ENCODE measurements at regions not wholly inside any gene's neighbourhood (a gene's known extent, or its start where the extent isn't known, plus 50 kb on each side); places are given as distances from the start of the nearest gene placed in this dataset.

DNA sequence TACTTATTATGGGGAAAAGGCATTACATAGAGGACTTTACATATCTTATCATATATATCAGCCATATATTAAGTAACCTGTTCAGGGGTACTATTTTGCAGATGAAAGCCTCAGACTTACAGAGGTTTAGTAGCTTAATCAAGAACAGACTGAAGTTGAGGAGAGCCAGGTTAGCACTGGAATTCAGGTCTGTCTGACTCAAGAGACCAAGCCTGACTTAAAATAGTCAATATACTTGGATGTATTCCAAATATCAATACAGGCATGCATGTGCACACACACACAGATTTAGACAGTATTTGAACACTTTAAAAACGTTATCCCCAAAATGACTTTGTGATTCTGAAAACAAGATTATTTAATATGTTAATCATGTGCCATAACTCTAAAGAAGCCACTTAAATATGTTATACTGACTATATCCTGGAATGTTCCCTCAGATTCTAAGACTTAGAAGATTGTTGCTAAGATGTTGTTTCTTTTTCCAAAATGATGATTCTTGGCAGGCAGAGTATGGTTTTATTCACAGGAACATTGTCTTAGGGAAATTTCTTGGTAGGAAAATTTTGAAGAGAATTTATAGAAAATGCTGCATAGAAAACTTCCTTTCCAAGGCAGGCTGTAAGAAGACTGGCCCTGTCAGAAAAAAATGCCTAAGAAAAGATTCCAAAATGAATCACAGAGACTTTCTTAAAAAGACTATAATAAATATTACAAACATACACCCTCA lies 61.6 kb downstream of the ADAMTS1 start:
- TF ChIP-seq, protein P1, sequence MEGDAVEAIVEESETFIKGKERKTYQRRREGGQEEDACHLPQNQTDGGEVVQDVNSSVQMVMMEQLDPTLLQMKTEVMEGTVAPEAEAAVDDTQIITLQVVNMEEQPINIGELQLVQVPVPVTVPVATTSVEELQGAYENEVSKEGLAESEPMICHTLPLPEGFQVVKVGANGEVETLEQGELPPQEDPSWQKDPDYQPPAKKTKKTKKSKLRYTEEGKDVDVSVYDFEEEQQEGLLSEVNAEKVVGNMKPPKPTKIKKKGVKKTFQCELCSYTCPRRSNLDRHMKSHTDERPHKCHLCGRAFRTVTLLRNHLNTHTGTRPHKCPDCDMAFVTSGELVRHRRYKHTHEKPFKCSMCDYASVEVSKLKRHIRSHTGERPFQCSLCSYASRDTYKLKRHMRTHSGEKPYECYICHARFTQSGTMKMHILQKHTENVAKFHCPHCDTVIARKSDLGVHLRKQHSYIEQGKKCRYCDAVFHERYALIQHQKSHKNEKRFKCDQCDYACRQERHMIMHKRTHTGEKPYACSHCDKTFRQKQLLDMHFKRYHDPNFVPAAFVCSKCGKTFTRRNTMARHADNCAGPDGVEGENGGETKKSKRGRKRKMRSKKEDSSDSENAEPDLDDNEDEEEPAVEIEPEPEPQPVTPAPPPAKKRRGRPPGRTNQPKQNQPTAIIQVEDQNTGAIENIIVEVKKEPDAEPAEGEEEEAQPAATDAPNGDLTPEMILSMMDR (IDR thresholded peaks at IDR 0.05) = no peak
- TF ChIP-seq EP300 (IDR thresholded peaks at IDR 0.05) (no peak), POLR2AphosphoS5 (IDR thresholded peaks at IDR 0.05) (no peak), POLR2A (IDR thresholded peaks at IDR 0.05) (no peak)

Measured in suprapubic skin (tissue), 4 donors.